ENCODE measurements at regions not wholly inside any gene's neighbourhood (a gene's known extent, or its start where the extent isn't known, plus 50 kb on each side); places are given as distances from the start of the nearest gene placed in this dataset.

DNA sequence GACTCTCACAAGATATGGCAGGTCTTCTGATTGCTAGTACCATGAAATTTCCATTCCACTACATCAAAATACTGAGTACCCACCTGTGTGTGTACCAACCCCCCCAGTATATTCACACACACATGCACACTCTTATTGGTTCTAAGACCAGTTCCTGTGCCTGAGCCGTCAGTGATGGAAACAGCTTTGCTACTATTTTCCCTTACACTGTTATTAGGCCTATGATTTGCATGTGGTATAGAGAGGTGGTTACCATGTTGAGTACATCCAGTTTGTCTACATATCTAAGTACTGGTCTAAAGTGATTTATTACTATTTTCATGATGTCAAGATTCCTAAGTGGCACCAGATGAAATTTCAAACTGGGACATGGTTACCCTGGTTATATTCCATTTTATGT, 459.9 kb downstream of the BCKDHB start:
- Histone ChIP-seq H3K9me3 (ENCODE audit: low read length) (no peaks in the 10 kb centered on the region), H3K79me2 (ENCODE audit: insufficient read depth, low read depth, low read length) (no peaks in the 10 kb centered on the region), H4K20me1 (ENCODE audit: insufficient read depth, low read length) (no peaks in the 10 kb centered on the region), H3K27ac (ENCODE audit: low read depth, low read length, poor library complexity, severe bottlenecking) (no peak overlapping the region), H3K4me1 (ENCODE audit: insufficient read depth, low read length, poor library complexity, severe bottlenecking) (no peaks in the 10 kb centered on the region), H3K4me2 (ENCODE audit: low read length) (no peak overlapping the region), H3K36me3 (ENCODE audit: insufficient read depth, low read length) (no peaks in the 10 kb centered on the region), H3K4me3 (ENCODE audit: low read depth, low read length, poor library complexity, severe bottlenecking) (no peak overlapping the region), H3K9me2 (ENCODE audit: insufficient read depth, low read length) (no peaks in the 10 kb centered on the region), H2AFZ (ENCODE audit: low read length) (no peak overlapping the region)
- DNase-seq (ENCODE audit: low spot score), result no peak
- intact Hi-C loops (cut with micrococcal nuclease; ENCODE audit: unreplicated experiment), result no loop called here
- TF ChIP-seq, protein P1, sequence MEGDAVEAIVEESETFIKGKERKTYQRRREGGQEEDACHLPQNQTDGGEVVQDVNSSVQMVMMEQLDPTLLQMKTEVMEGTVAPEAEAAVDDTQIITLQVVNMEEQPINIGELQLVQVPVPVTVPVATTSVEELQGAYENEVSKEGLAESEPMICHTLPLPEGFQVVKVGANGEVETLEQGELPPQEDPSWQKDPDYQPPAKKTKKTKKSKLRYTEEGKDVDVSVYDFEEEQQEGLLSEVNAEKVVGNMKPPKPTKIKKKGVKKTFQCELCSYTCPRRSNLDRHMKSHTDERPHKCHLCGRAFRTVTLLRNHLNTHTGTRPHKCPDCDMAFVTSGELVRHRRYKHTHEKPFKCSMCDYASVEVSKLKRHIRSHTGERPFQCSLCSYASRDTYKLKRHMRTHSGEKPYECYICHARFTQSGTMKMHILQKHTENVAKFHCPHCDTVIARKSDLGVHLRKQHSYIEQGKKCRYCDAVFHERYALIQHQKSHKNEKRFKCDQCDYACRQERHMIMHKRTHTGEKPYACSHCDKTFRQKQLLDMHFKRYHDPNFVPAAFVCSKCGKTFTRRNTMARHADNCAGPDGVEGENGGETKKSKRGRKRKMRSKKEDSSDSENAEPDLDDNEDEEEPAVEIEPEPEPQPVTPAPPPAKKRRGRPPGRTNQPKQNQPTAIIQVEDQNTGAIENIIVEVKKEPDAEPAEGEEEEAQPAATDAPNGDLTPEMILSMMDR (conservative IDR thresholded peaks at IDR 0.05; ENCODE audit: low read length), result no peak
- TF ChIP-seq EZH2phosphoT487 (IDR thresholded peaks at IDR 0.05; ENCODE audit: borderline replicate concordance, low read depth, low read length), result no peak
- CTCF ChIA-PET (ENCODE audit: unreplicated experiment), result no interaction called here
- no TSS peak for BruUV-seq (replicated peaks)
- POLR2A ChIA-PET, result no interaction called here

DNA sequence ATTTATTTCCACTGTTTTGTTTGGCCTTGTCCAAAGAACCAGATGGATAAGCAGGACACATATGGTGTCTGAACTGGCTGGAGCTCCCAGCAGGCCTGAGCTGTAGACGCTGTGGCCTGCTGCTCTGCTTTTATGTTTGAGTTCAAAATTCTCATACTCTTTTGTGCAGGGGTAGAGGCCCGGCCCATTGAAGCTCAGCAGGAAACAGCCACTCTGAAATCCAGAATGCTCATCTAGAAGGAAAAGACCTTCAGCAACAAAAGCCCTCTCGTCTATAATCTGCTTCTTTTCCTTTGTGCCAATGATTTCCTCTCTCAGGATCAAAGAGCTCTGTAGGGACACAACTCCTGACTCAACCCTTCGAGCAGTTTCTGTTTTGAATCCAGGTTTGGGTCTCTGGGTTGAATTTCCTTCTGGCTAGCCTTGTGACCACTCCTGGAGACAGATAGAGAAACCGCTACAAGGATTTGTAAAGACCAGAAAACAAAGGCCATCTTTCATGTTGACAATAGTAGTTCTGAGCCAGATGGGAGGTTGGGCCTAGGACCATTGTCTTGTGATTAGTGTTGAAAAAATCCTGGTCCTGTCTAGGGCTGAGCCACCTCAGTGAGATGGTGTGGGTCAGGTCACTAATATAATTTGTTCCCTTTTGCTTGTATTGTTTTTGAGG, 446.7 kb downstream of the BCKDHB start:
- H3K4me3 ChIP-seq (ENCODE audit: low read depth, low read length, poor library complexity, severe bottlenecking), result no peak overlapping the region

DNA sequence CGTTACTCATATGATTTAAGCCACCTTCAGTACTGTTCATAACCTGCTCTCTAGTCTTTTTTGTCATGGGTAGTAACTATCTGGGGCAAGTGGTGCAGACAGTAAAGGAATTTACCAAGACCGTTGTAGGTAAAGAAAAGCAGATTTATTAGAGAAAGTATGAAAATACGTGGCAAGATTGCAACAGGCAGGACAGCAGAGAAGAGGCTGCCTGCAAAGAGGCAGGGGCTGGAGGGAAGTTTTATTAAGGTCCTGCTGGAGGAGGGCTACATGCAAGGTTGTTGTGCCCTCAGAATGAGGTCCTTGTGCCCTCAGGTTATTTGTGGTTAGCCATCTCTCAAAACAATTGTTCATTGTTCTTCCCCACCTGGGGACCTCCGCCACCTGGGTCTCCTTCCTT, 444.3 kb downstream of the BCKDHB start:
- Histone ChIP-seq H3K4me3 (ENCODE audit: low read depth, low read length, poor library complexity, severe bottlenecking) (no peak overlapping the region), H3K4me2 (ENCODE audit: low read length) (no peak overlapping the region), H3K36me3 (ENCODE audit: insufficient read depth, low read length) (no peaks in the 10 kb centered on the region), H4K20me1 (ENCODE audit: insufficient read depth, low read length) (no peaks in the 10 kb centered on the region; the same call in 1 of the 2 replicates), H3K9me2 (ENCODE audit: insufficient read depth, low read length) (no peaks in the 10 kb centered on the region), H3K4me1 (ENCODE audit: insufficient read depth, low read length, poor library complexity, severe bottlenecking) (no peaks in the 10 kb centered on the region), H3K79me2 (ENCODE audit: insufficient read depth, low read depth, low read length) (no peaks in the 10 kb centered on the region), H2AFZ (ENCODE audit: low read length) (no peak overlapping the region), H3K27ac (ENCODE audit: low read depth, low read length, poor library complexity, severe bottlenecking) (no peak overlapping the region), H3K9me3 (ENCODE audit: low read length) (no peaks in the 10 kb centered on the region)
- CTCF ChIA-PET (ENCODE audit: unreplicated experiment), result no interaction called here
- intact Hi-C loops (cut with micrococcal nuclease; ENCODE audit: unreplicated experiment), result no loop called here
- TF ChIP-seq EZH2phosphoT487 (IDR thresholded peaks at IDR 0.05; ENCODE audit: borderline replicate concordance, low read depth, low read length), result no peak
- TF ChIP-seq, protein P1 (conservative IDR thresholded peaks at IDR 0.05; ENCODE audit: low read length), result no peak
- POLR2A ChIA-PET, result no interaction called here
- no peak for DNase-seq (ENCODE audit: low spot score)
- BruUV-seq (replicated peaks), result no TSS peak

More for the DNA sequence above, 446.7 kb downstream of the BCKDHB start:
- POLR2A ChIA-PET, result interaction anchor here (0.5 to 0.9 kb wide), 3 partner anchors 11 to 385 kb away, joined by 3 read pairs; no protein-coding TSS in a partner anchor
- H3K4me2 ChIP-seq (ENCODE audit: low read length), result no peak overlapping the region
- H3K36me3 ChIP-seq (ENCODE audit: insufficient read depth, low read length), result no peaks in the 10 kb centered on the region
- no TSS peak for BruUV-seq (replicated peaks)
- no peaks in the 10 kb centered on the region for H3K9me3 ChIP-seq (ENCODE audit: low read length)
- H2AFZ ChIP-seq (ENCODE audit: low read length), result no peak overlapping the region
- DNase-seq (ENCODE audit: low spot score), result no peak
- H3K27ac ChIP-seq (ENCODE audit: low read depth, low read length, poor library complexity, severe bottlenecking), result no peak overlapping the region
- intact Hi-C loops (cut with micrococcal nuclease; ENCODE audit: unreplicated experiment), result no loop called here
- no peaks in the 10 kb centered on the region for H3K9me2 ChIP-seq (ENCODE audit: insufficient read depth, low read length)
- H4K20me1 ChIP-seq (ENCODE audit: insufficient read depth, low read length), result no peaks in the 10 kb centered on the region; the same call in 1 of the 2 replicates
- H3K4me1 ChIP-seq (ENCODE audit: insufficient read depth, low read length, poor library complexity, severe bottlenecking), result no peaks in the 10 kb centered on the region
- TF ChIP-seq, protein P1 (conservative IDR thresholded peaks at IDR 0.05; ENCODE audit: low read length), result no peak
- no peak for TF ChIP-seq EZH2phosphoT487 (IDR thresholded peaks at IDR 0.05; ENCODE audit: borderline replicate concordance, low read depth, low read length)
- CTCF ChIA-PET (ENCODE audit: unreplicated experiment), result no interaction called here
- H3K79me2 ChIP-seq (ENCODE audit: insufficient read depth, low read depth, low read length), result no peaks in the 10 kb centered on the region
